GM12865 (cell line): ENCODE measurements at regions not wholly inside any gene's neighbourhood (a gene's known extent, or its start where the extent isn't known, plus 50 kb on each side); places are given as distances from the start of the nearest gene placed in this dataset.

Experiments
- DNase-seq: peaks from one replicate; pipeline ENCODE4 v3.0.0; 2010; ENCODE audit warnings: low read depth
- H3K4me3 ChIP-seq: 2 replicates; pipeline ENCODE4 v1.5.1; 2011; ENCODE audit warnings: mild to moderate bottlenecking, low read depth, low read length, control low read depth
- TF ChIP-seq, protein P1 (sequence below): IDR thresholded peaks from 2 replicates; pipeline ENCODE4 v1.5.1; 2011; ENCODE audit warnings: low read length, control low read depth, low read depth, inconsistent platforms; ENCODE audit not compliant: insufficient read depth; ENCODE audit errors: missing control alignments

- TF ChIP-seq, protein P1, sequence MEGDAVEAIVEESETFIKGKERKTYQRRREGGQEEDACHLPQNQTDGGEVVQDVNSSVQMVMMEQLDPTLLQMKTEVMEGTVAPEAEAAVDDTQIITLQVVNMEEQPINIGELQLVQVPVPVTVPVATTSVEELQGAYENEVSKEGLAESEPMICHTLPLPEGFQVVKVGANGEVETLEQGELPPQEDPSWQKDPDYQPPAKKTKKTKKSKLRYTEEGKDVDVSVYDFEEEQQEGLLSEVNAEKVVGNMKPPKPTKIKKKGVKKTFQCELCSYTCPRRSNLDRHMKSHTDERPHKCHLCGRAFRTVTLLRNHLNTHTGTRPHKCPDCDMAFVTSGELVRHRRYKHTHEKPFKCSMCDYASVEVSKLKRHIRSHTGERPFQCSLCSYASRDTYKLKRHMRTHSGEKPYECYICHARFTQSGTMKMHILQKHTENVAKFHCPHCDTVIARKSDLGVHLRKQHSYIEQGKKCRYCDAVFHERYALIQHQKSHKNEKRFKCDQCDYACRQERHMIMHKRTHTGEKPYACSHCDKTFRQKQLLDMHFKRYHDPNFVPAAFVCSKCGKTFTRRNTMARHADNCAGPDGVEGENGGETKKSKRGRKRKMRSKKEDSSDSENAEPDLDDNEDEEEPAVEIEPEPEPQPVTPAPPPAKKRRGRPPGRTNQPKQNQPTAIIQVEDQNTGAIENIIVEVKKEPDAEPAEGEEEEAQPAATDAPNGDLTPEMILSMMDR, result no peak
- H3K4me3 ChIP-seq, result no peak overlapping the region
- DNase-seq, result peak; percentile 84
These were observed 50.3 kb upstream of the ANKRD10 start for GRCh38 chr13:110965038-110965754.
